K562 (cell line): ENCODE measurements at regions not wholly inside any gene's neighbourhood (a gene's known extent, or its start where the extent isn't known, plus 50 kb on each side); places are given as distances from the start of the nearest gene placed in this dataset.

Source experiments
- ATAC-seq: fragments of 200-7000 bp; cut with Tn5 transposase; 3 replicates; pipeline ENCODE4 v1.9.1; 2020; ENCODE audit warnings: moderate library complexity
- BruUV-seq: library from RNA; stranded (reverse); fragments of 400-500 nt; replicated peaks from 2 replicates; lab custom pipeline; 2021; lab: Mats Ljungman, UMichigan
- CTCF ChIA-PET: fragments of 300-600 bp; formaldehyde crosslinking; extraction: SDS; loops from one replicate; lab custom pipeline; 2021; ENCODE audit warnings: low intra/inter-chr PET ratio; lab: Yijun Ruan, JAX
- POLR2A ChIA-PET: fragments of 300-600, 350-650 bp; sonication (Branson Sonifier 250); formaldehyde crosslinking; extraction: SDS; loops from one replicate; lab custom pipeline; 2021; ENCODE audit warnings: antibody characterized with exemption, inconsistent platforms; lab: Yijun Ruan, JAX
- DNase-seq, 4 experiments: peaks; one replicate each; pipeline versions ENCODE4 v3.0.0 to v3.0.0-alpha.2; 2011 to 2018; ENCODE audit warnings: low spot score in 3 of 4, mixed read lengths in 3 of 4; ENCODE audit errors: extremely low read depth in 1 of 4
- FAIRE-seq: peaks from 2 replicates; lab custom pipeline; 2011; peaks lifted over from hg19 to GRCh38; lab: Jason Lieb, UNC
- H2AFZ ChIP-seq: 2 replicates; pipeline ENCODE4 v1.6.0; 2011; ENCODE audit warnings: low read depth, low read length, control low read depth, inconsistent platforms
- H3K27ac ChIP-seq: fragments of 200-600 bp; 3 replicates; pipeline ENCODE4 v1.8.0; 2011; ENCODE audit warnings: low read depth, mild to moderate bottlenecking, control low read depth, inconsistent platforms, low read length, moderate library complexity, mixed read lengths; ENCODE audit errors: extremely low read depth
- H3K27me3 ChIP-seq, 2 experiments: fragments of 300-600 bp in 1 of 2; 2 replicates in 1 of 2; 3 replicates in 1 of 2; pipeline versions ENCODE4 v1.6.0 to v1.8.0; 2011; ENCODE audit warnings: inconsistent platforms in 2 of 2, low read length in 2 of 2, mild to moderate bottlenecking in 1 of 2, mixed read lengths in 1 of 2, moderate library complexity in 1 of 2; ENCODE audit not compliant: control insufficient read depth in 2 of 2, insufficient read depth in 2 of 2
- H3K36me3 ChIP-seq: fragments of 300-600 bp; 3 replicates; pipeline ENCODE4 v1.8.0; 2011; ENCODE audit warnings: mild to moderate bottlenecking, low read length, inconsistent platforms; ENCODE audit not compliant: control insufficient read depth, insufficient read depth
- H3K4me1 ChIP-seq, 2 experiments: fragments of 200-600 bp in 1 of 2; replicated peaks in 1 of 2; 2 replicates in 1 of 2; 3 replicates in 1 of 2; pipeline versions ENCODE4 v1.5.1 to v1.8.0; 2011; ENCODE audit warnings: inconsistent platforms in 2 of 2, low read length in 2 of 2, mild to moderate bottlenecking in 1 of 2, mixed read lengths in 1 of 2, moderate library complexity in 1 of 2; ENCODE audit not compliant: control insufficient read depth in 2 of 2, insufficient read depth in 2 of 2
- H3K4me2 ChIP-seq: 2 replicates; pipeline ENCODE4 v1.6.1; 2011; ENCODE audit warnings: low read length, control low read depth, inconsistent platforms, mixed read lengths; ENCODE audit not compliant: insufficient read depth
- H3K4me3 ChIP-seq: fragments of 200-600 bp; sonication (generic), shearing (Covaris generic); 2 replicates; pipeline ENCODE4 v1.5.1; 2016; ENCODE audit warnings: control low read depth, inconsistent platforms
- H3K79me2 ChIP-seq: fragments of 200-600 bp; 3 replicates; pipeline ENCODE4 v1.8.0; 2011; ENCODE audit warnings: low read length, inconsistent platforms; ENCODE audit not compliant: control insufficient read depth, insufficient read depth
- H3K9ac ChIP-seq, 2 experiments: 2 replicates each; pipeline versions ENCODE4 v1.6.0 to v1.6.1; 2011; ENCODE audit warnings: low read depth in 2 of 2, low read length in 2 of 2, control low read depth in 1 of 2, inconsistent platforms in 1 of 2, mild to moderate bottlenecking in 1 of 2, mixed read lengths in 1 of 2; ENCODE audit not compliant: insufficient read depth in 1 of 2
- H3K9me1 ChIP-seq: one replicate; pipeline ENCODE4 v1.6.0; 2011; ENCODE audit warnings: inconsistent platforms, mild to moderate bottlenecking, low read length, moderate library complexity; ENCODE audit not compliant: control insufficient read depth, insufficient read depth
- H3K9me3 ChIP-seq: replicated peaks from 2 replicates; pipeline ENCODE4 v1.5.1; 2011; ENCODE audit warnings: low read depth, low read length, inconsistent platforms; ENCODE audit not compliant: control insufficient read depth, insufficient read depth
- H4K20me1 ChIP-seq: replicated peaks from 2 replicates; pipeline ENCODE4 v1.6.1; 2011; ENCODE audit warnings: low read length, inconsistent platforms, mixed read lengths; ENCODE audit not compliant: control insufficient read depth, insufficient read depth
- FIP1L1 ChIP-seq: fragments of 200-400 bp; formaldehyde crosslinking; IDR thresholded peaks from 2 replicates; pipeline ENCODE4 v1.6.1; 2018; ENCODE audit warnings: mild to moderate bottlenecking, low read depth, low read length; ENCODE audit not compliant: poor library complexity, severe bottlenecking
- HMGN3 ChIP-seq: IDR thresholded peaks from 2 replicates; pipeline ENCODE4 v1.6.1; 2011; ENCODE audit warnings: borderline replicate concordance, low read depth, mild to moderate bottlenecking, mixed read lengths, low read length; ENCODE audit not compliant: insufficient read length; ENCODE audit errors: extremely low read depth
- HNRNPL ChIP-seq: fragments of 200-400 bp; formaldehyde crosslinking; IDR thresholded peaks from 2 replicates; pipeline ENCODE4 v1.6.1; 2017; ENCODE audit warnings: low read depth, mild to moderate bottlenecking, low read length
- MAFK ChIP-seq: IDR thresholded peaks from 2 replicates; pipeline ENCODE4 v1.6.1; 2011; ENCODE audit warnings: low read length, improper control_type of control experiment
- NKRF ChIP-seq: fragments of 450-650 bp; IDR thresholded peaks from 2 replicates; pipeline ENCODE4 v1.6.1; 2016; ENCODE audit warnings: borderline replicate concordance
- PHF8 ChIP-seq: fragments of 200-600 bp; sonication (generic); IDR thresholded peaks from 2 replicates; pipeline ENCODE4 v1.6.1; 2012; ENCODE audit warnings: mixed run types, mild to moderate bottlenecking, inconsistent platforms, low read length, moderate library complexity, borderline replicate concordance
- RERE ChIP-seq: sonication (generic); formaldehyde crosslinking; IDR thresholded peaks from 2 replicates; pipeline ENCODE4 v1.8.0; 2023; ENCODE audit warnings: missing genetic modification reagents, mild to moderate bottlenecking, borderline replicate concordance
- SMARCA5 ChIP-seq: fragments of 450-650 bp; IDR thresholded peaks from 2 replicates; pipeline ENCODE4 v1.6.1; 2016
- ZBTB11 ChIP-seq, 3 experiments: fragments of 200-800 bp in 1 of 3; fragments of 250-450 bp in 1 of 3; fragments of 450-650 bp in 1 of 3; sonication (Bioruptor Pico) in 1 of 3; sonication (Bioruptor generic) in 1 of 3; formaldehyde crosslinking in 1 of 3; IDR thresholded peaks; 2 replicates each; pipeline versions ENCODE4 v1.6.1 to v1.8.0; 2016 to 2022; ENCODE audit warnings: mild to moderate bottlenecking in 2 of 3, missing genetic modification characterization in 2 of 3, missing compliant biosample characterization in 1 of 3, moderate library complexity in 1 of 3
- ZBTB8A ChIP-seq: fragments of 450-650 bp; IDR thresholded peaks from 2 replicates; pipeline ENCODE4 v1.6.1; 2018; ENCODE audit warnings: mild to moderate bottlenecking, moderate library complexity; ENCODE audit not compliant: partially characterized antibody
- WGBS: fragments of 100-300 bp; shearing (Covaris generic); methylation state at CpG from one replicate; pipeline ENCODE4 v1.1.6; 2016; ENCODE audit warnings: low coverage, mixed read lengths; ENCODE audit not compliant: insufficient coverage; ENCODE audit errors: missing lambda C conversion rate; 5-methylcytosine and 5-hydroxymethylcytosine counted together
- in situ Hi-C: fragments of 300-500 bp; cut with MboI; formaldehyde crosslinking; loops from 4 replicates; pipeline ENCODE4 v1.15.0; 2018; ENCODE audit warnings: inconsistent platforms, mixed read lengths
- intact Hi-C: fragments of 100-400 bp; cut with micrococcal nuclease; formaldehyde crosslinking; loops from 2 replicates; pipeline ENCODE4 v1.14.2; 2022

GRCh38 chr22:47277531-47277930 lies 515.1 kb downstream of the TBC1D22A start:
- Histone ChIP-seq H3K4me2 (no peak overlapping the region), H2AFZ (no peak overlapping the region), H3K27ac (no peak overlapping the region), H3K9ac (no peak overlapping the region), H4K20me1 (no peaks in the 10 kb centered on the region; the same call in 1 of the 2 replicates), H3K9me1 (peaks cover 3% of the 10 kb centered on the region), H3K4me3 (no peak overlapping the region), H3K27me3 (peaks cover 7 to 65% of the 10 kb centered on the region in 2 experiments; a peak in 4 of 5 replicates), H3K4me1 (no peaks in the 10 kb centered on the region), H3K79me2 (no peaks in the 10 kb centered on the region), H3K9me3 (no peaks in the 10 kb centered on the region), H3K36me3 (no peaks in the 10 kb centered on the region)
- WGBS, result 0% methylated on average over 8 of the region's 9 CpGs
- ATAC-seq (no peak), DNase-seq (no peak), FAIRE-seq (no peak)
- POLR2A ChIA-PET, result interaction anchor here (1.2 kb wide), 1 partner anchor 13 kb away, joined by 3 read pairs; no protein-coding TSS in a partner anchor
- CTCF ChIA-PET, result no interaction called here
- TF ChIP-seq ZBTB8A (no peak), FIP1L1 (no peak), RERE (CRISPR knock-in tag) (no peak), SMARCA5 (no peak), HMGN3 (no peak), HNRNPL (no peak), MAFK (no peak), ZBTB11 (CRISPR knock-in tag; IDR thresholded peaks at IDR 0.05) (no peak), PHF8 (no peak), NKRF (no peak)
- intact Hi-C loops (no loop called here), in situ Hi-C loops (no loop called here)
- BruUV-seq, result no TSS peak
